Neuronal stem cell (in vitro differentiated cells): ENCODE measurements at regions not wholly inside any gene's neighbourhood (a gene's known extent, or its start where the extent isn't known, plus 50 kb on each side); places are given as distances from the start of the nearest gene placed in this dataset.
A peak's percentile ranks its signal among the peaks of the same experiment; 100 is the strongest.

Source experiments
- DNase-seq: peaks from one replicate; pipeline ENCODE4 v3.0.0-alpha.2; 2013; ENCODE audit warnings: low spot score
- H2AFZ ChIP-seq: one replicate; pipeline ENCODE4 v1.6.1; 2013; ENCODE audit warnings: mild to moderate bottlenecking, low read length, inconsistent platforms
- H2AK5ac ChIP-seq: 2 replicates; pipeline ENCODE4 v1.6.1; 2013; ENCODE audit warnings: low read depth, mild to moderate bottlenecking, inconsistent platforms, low read length, moderate library complexity, mixed read lengths
- H2BK120ac ChIP-seq: 2 replicates; pipeline ENCODE4 v1.6.1; 2013; ENCODE audit warnings: low read depth, mild to moderate bottlenecking, inconsistent platforms, low read length, moderate library complexity, mixed read lengths
- H2BK12ac ChIP-seq: one replicate; pipeline ENCODE4 v1.6.1; 2013; ENCODE audit warnings: low read length, inconsistent platforms
- H2BK15ac ChIP-seq: 2 replicates; pipeline ENCODE4 v1.6.1; 2013; ENCODE audit warnings: mild to moderate bottlenecking, low read length, inconsistent platforms, mixed read lengths
- H2BK5ac ChIP-seq: one replicate; pipeline ENCODE4 v1.6.1; 2013; ENCODE audit warnings: inconsistent platforms, mild to moderate bottlenecking, low read length, moderate library complexity
- H3K14ac ChIP-seq: one replicate; pipeline ENCODE4 v1.6.1; 2013; ENCODE audit warnings: low read length, inconsistent platforms
- H3K18ac ChIP-seq: 2 replicates; pipeline ENCODE4 v1.6.1; 2013; ENCODE audit warnings: low read length, inconsistent platforms
- H3K23ac ChIP-seq: 2 replicates; pipeline ENCODE4 v1.6.1; 2013; ENCODE audit warnings: low read depth, mild to moderate bottlenecking, mixed read lengths, low read length, inconsistent platforms; ENCODE audit not compliant: poor library complexity
- H3K27ac ChIP-seq: replicated peaks from 3 replicates; pipeline ENCODE4 v1.5.1; 2013; ENCODE audit warnings: low read length, inconsistent platforms
- H3K27me3 ChIP-seq, 3 experiments: 2 replicates each; pipeline ENCODE4 v1.6.1; 2013; ENCODE audit warnings: low read length in 3 of 3, mild to moderate bottlenecking in 2 of 3, inconsistent platforms in 1 of 3, low read depth in 1 of 3, mixed read lengths in 1 of 3, moderate library complexity in 1 of 3; ENCODE audit not compliant: control insufficient read depth in 3 of 3, insufficient read depth in 3 of 3
- H3K36me3 ChIP-seq, 2 donors: replicated peaks in 1 of 2; 2 replicates each; pipeline ENCODE4 v1.6.1; 2013; ENCODE audit warnings: low read length in 2 of 2; ENCODE audit not compliant: control insufficient read depth in 2 of 2, insufficient read depth in 2 of 2
- H3K4ac ChIP-seq: 2 replicates; pipeline ENCODE4 v1.6.1; 2013; ENCODE audit warnings: inconsistent platforms, mild to moderate bottlenecking, low read length, moderate library complexity
- H3K4me1 ChIP-seq, 2 donors: 1 replicate in 1 of 2; 2 replicates in 1 of 2; pipeline ENCODE4 v1.6.1; 2013; ENCODE audit warnings: low read length in 2 of 2, low read depth in 1 of 2; ENCODE audit not compliant: control insufficient read depth in 2 of 2, insufficient read depth in 1 of 2
- H3K4me2 ChIP-seq: one replicate; pipeline ENCODE4 v1.6.1; 2013; ENCODE audit warnings: mild to moderate bottlenecking, low read length, inconsistent platforms; ENCODE audit not compliant: insufficient read depth, poor library complexity, severe bottlenecking
- H3K4me3 ChIP-seq, 2 donors: 2 replicates each; pipeline ENCODE4 v1.5.1; 2013; ENCODE audit warnings: low read length in 2 of 2, mild to moderate bottlenecking in 2 of 2, inconsistent platforms in 1 of 2, moderate library complexity in 1 of 2
- H3K79me1 ChIP-seq: one replicate; pipeline ENCODE4 v1.6.1; 2013; ENCODE audit warnings: low read depth, mild to moderate bottlenecking, inconsistent platforms, low read length, moderate library complexity
- H3K9ac ChIP-seq: one replicate; pipeline ENCODE4 v1.6.1; 2013; ENCODE audit warnings: mild to moderate bottlenecking, low read depth, low read length, inconsistent platforms; ENCODE audit not compliant: poor library complexity
- H3K9me3 ChIP-seq, 2 donors: replicated peaks in 1 of 2; 2 replicates each; pipeline versions ENCODE3 to v1.6.1; 2013; ENCODE audit warnings: low read length in 2 of 2, mild to moderate bottlenecking in 2 of 2, inconsistent platforms in 1 of 2, low read depth in 1 of 2, mixed read lengths in 1 of 2, moderate library complexity in 1 of 2; ENCODE audit not compliant: control insufficient read depth in 2 of 2, insufficient read depth in 1 of 2
- H4K8ac ChIP-seq: one replicate; pipeline ENCODE4 v1.6.1; 2013; ENCODE audit warnings: low read depth, mild to moderate bottlenecking, inconsistent platforms, low read length, moderate library complexity
- H4K91ac ChIP-seq: one replicate; pipeline ENCODE4 v1.6.1; 2013; ENCODE audit warnings: low read length, low read depth, mild to moderate bottlenecking, inconsistent platforms; ENCODE audit not compliant: poor library complexity
- WGBS, 2 donors: extraction: QIAGEN DNeasy Blood & Tissue Kit; methylation state at CpG; one replicate each; pipeline ENCODE4 v1.1.7; 2013; ENCODE audit warnings: missing lambda C conversion rate in 2 of 2, mixed read lengths in 1 of 2; ENCODE audit not compliant: insufficient read length in 2 of 2, insufficient replicate concordance in 1 of 2; ENCODE audit errors: extremely low coverage in 2 of 2; 5-methylcytosine and 5-hydroxymethylcytosine counted together

DNA sequence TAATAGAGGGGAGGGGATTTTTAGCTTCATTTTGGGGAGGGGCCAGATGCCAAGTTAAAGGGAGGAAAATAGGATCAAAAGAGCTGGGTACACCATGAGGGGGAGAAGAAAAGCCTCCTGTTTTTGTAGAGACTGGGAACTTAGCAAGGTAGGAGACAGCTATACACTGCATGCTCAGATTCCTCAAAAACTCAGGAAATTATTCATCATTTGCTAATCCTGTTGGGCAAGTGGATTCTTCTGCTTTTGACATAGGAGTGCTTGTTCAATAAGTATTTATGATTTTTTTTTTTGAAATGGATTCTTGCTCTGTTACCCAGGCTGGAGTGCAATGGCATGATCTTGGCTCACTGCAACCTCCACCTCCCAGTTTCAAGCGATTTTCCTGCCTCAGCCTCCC lies 73.4 kb downstream of the LYZL2 start:
- Histone ChIP-seq H3K4me3 (no peak overlapping the region), H2AK5ac (no peak overlapping the region), H3K27me3 (peaks cover 0 to 2% (median 0%) of the 10 kb centered on the region in 3 experiments), H3K27ac (no peak overlapping the region), H3K4me2 (no peak overlapping the region), H3K9ac (no peak overlapping the region), H2BK15ac (no peak overlapping the region), H3K9me3 (no peaks in the 10 kb centered on the region), H3K79me1 (no peaks in the 10 kb centered on the region), H3K18ac (no peak overlapping the region), H3K4me1 (peaks cover 8 to 10% of the 10 kb centered on the region in 2 donors), H2BK120ac (no peak overlapping the region), H4K91ac (no peak overlapping the region), H4K8ac (no peak overlapping the region), H3K4ac (no peak overlapping the region), H3K36me3 (no peaks in the 10 kb centered on the region), H2AFZ (no peak overlapping the region), H3K14ac (no peak overlapping the region), H3K23ac (no peak overlapping the region), H2BK5ac (no peak overlapping the region), H2BK12ac (no peak overlapping the region)
- WGBS, 2 donors = no CpG with 5 or more reads among the region's 1 CpG
- DNase-seq = no peak

- Histone ChIP-seq H4K91ac (no peak overlapping the region), H3K9ac (no peak overlapping the region), H2BK12ac (no peak overlapping the region), H2BK5ac (no peak overlapping the region), H2BK120ac (no peak overlapping the region), H3K23ac (no peak overlapping the region), H3K27ac (no peak overlapping the region), H3K36me3 (no peaks in the 10 kb centered on the region), H3K4me3 (no peak overlapping the region), H3K14ac (no peak overlapping the region), H3K9me3 (no peaks in the 10 kb centered on the region), H3K18ac (no peak overlapping the region), H4K8ac (no peak overlapping the region), H3K4ac (no peak overlapping the region), H2AK5ac (peak overlapping the region; percentile 70), H3K4me2 (no peak overlapping the region), H2BK15ac (no peak overlapping the region), H3K27me3 (peaks cover 0 to 2% (median 0%) of the 10 kb centered on the region in 3 experiments), H3K4me1 (peaks cover 8 to 10% of the 10 kb centered on the region in 2 donors), H3K79me1 (no peaks in the 10 kb centered on the region), H2AFZ (no peak overlapping the region)
- no CpG with 5 or more reads among the region's 5 CpGs for WGBS, 2 donors
- no peak for DNase-seq
Measured at GRCh38 chr10:30555465-30555864, 74.1 kb downstream of the LYZL2 start.

DNA sequence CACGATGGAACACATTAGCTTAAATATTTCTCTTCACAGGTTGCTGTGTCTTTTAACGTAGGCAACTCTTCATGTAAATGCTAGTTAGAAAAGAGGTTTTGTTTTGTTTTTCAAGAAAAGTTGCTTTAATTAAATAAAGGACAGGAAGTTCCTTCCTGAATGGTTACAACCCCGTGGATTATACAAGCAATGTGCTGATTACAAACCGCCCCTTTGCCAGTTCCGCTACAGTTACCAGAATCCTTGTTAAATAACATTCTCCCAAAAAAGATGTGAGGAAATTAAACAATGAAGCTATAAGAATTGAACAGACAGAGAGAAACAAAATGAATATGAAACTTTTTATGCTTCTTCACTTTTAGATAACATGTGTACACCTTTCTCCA lies 75.1 kb downstream of the LYZL2 start:
- H2BK12ac ChIP-seq = no peak overlapping the region
- no peak overlapping the region for H3K27ac ChIP-seq
- H3K36me3 ChIP-seq = no peaks in the 10 kb centered on the region
- H2AK5ac ChIP-seq = no peak overlapping the region
- H3K4me3 ChIP-seq = no peak overlapping the region
- H3K9ac ChIP-seq = no peak overlapping the region
- no peak overlapping the region for H2BK5ac ChIP-seq
- WGBS, 2 donors = no CpG with 5 or more reads among the region's 5 CpGs
- no peak for DNase-seq
- H3K4me1 ChIP-seq = peaks cover 8 to 10% of the 10 kb centered on the region in 2 donors
- H3K4ac ChIP-seq = no peak overlapping the region
- H3K14ac ChIP-seq = no peak overlapping the region
- no peak overlapping the region for H2BK15ac ChIP-seq
- H3K4me2 ChIP-seq = no peak overlapping the region
- H3K27me3 ChIP-seq = peaks cover 0 to 2% (median 0%) of the 10 kb centered on the region in 3 experiments
- H3K18ac ChIP-seq = no peak overlapping the region
- no peak overlapping the region for H2BK120ac ChIP-seq
- H3K9me3 ChIP-seq = no peaks in the 10 kb centered on the region
- no peak overlapping the region for H4K8ac ChIP-seq
- no peaks in the 10 kb centered on the region for H3K79me1 ChIP-seq
- H3K23ac ChIP-seq = no peak overlapping the region
- H2AFZ ChIP-seq = peak overlapping the region; percentile 54
- H4K91ac ChIP-seq = no peak overlapping the region

DNA sequence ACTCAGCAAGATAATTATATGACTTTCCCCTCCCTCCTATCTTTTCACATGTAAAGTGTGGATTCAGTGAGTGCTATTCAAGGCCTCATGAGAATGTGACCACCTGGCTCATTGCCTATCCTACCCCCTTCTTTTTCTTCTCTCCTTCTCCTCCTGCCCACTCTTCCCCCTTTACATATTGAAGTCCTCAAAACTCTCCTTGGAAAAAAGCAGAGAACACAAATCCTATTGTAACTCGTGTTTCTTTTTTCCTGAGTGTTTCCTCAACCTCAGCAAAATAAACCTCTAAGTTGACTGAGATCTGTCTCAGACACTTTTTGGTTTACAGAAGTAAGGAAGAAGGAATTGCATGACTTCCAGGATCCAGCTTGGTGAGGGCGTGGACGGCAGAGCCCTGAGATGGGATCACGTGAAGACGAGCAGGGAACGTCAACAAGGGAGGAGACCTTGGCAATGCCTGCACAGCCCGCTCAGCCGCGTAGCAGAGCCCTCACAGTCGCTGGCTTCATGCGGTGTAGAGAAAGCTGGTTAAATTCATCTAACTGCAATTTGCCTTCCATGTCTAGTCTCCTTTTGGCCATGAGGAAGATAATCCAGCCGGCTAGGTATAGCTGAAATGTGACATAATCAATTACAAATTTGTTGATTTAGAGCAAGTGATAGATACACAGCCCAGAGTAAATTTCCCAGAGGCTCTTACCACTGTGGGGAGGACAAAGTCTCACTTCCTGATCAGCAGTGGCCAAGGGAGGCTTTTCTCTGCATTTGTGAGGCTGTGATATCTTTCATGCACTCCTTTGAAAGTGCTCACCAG lies 75.7 kb downstream of the LYZL2 start:
- Histone ChIP-seq H2BK5ac (no peak overlapping the region), H2AFZ (peak overlapping the region; percentile 54), H3K18ac (peak overlapping the region; percentile 80), H2AK5ac (no peak overlapping the region), H2BK15ac (no peak overlapping the region), H3K23ac (no peak overlapping the region), H3K4me3 (no peak overlapping the region), H3K14ac (no peak overlapping the region), H2BK12ac (no peak overlapping the region), H3K36me3 (no peaks in the 10 kb centered on the region), H3K4me2 (peak overlapping the region; percentile 30), H4K8ac (no peak overlapping the region), H2BK120ac (no peak overlapping the region), H3K9me3 (no peaks in the 10 kb centered on the region), H4K91ac (no peak overlapping the region), H3K4ac (no peak overlapping the region), H3K27me3 (peaks cover 0 to 2% (median 0%) of the 10 kb centered on the region in 3 experiments), H3K27ac (no peak overlapping the region), H3K4me1 (peaks cover 8 to 10% of the 10 kb centered on the region in 2 donors), H3K79me1 (no peaks in the 10 kb centered on the region), H3K9ac (no peak overlapping the region)
- WGBS, 2 donors = no CpG with 5 or more reads among the region's 12 CpGs
- peak; percentile 8 for DNase-seq
